Hepatocyte (in vitro differentiated cells): ENCODE measurements at regions not wholly inside any gene's neighbourhood (a gene's known extent, or its start where the extent isn't known, plus 50 kb on each side); places are given as distances from the start of the nearest gene placed in this dataset.

Experiments
- DNase-seq: peaks from one replicate; pipeline ENCODE4 v3.0.0-alpha.2; 2016; ENCODE audit warnings: low spot score
- H2AFZ ChIP-seq: fragments of 200-600 bp; sonication (generic); 2 replicates; pipeline ENCODE4 v1.6.0; 2016; ENCODE audit warnings: antibody characterized with exemption, mild to moderate bottlenecking
- H3K27ac ChIP-seq: fragments of 200-600 bp; sonication (generic); 2 replicates; pipeline ENCODE4 v1.5.1; 2016; ENCODE audit warnings: mild to moderate bottlenecking
- H3K27me3 ChIP-seq: fragments of 200-600 bp; sonication (generic); 2 replicates; pipeline ENCODE4 v1.6.1; 2016
- H3K36me3 ChIP-seq: fragments of 200-600 bp; sonication (generic); replicated peaks from 2 replicates; pipeline ENCODE4 v1.5.1; 2016; ENCODE audit warnings: low read depth; ENCODE audit not compliant: insufficient read depth
- H3K4me1 ChIP-seq: fragments of 200-600 bp; sonication (generic); 2 replicates; pipeline ENCODE4 v1.5.1; 2016; ENCODE audit warnings: mild to moderate bottlenecking, moderate library complexity; ENCODE audit not compliant: insufficient read depth
- H3K4me2 ChIP-seq: fragments of 200-600 bp; sonication (generic); 2 replicates; pipeline ENCODE4 v1.6.0; 2016
- H3K4me3 ChIP-seq: fragments of 200-600 bp; sonication (generic); 2 replicates; pipeline ENCODE4 v1.5.1; 2016; ENCODE audit warnings: mild to moderate bottlenecking
- H3K79me2 ChIP-seq: fragments of 200-600 bp; sonication (generic); 2 replicates; pipeline ENCODE4 v1.6.0; 2017; ENCODE audit warnings: mild to moderate bottlenecking
- H3K9me2 ChIP-seq: fragments of 200-600 bp; sonication (generic); replicated peaks from 2 replicates; pipeline ENCODE4 v1.6.0; 2017; ENCODE audit warnings: mild to moderate bottlenecking; ENCODE audit not compliant: insufficient read depth
- H3K9me3 ChIP-seq: fragments of 200-600 bp; sonication (generic); 2 replicates; pipeline ENCODE4 v1.5.1; 2016; ENCODE audit warnings: low read depth, mild to moderate bottlenecking
- H4K20me1 ChIP-seq: fragments of 200-600 bp; sonication (generic); 2 replicates; pipeline ENCODE4 v1.6.0; 2016; ENCODE audit warnings: mild to moderate bottlenecking; ENCODE audit not compliant: insufficient read depth, poor library complexity, severe bottlenecking
- CTCF ChIP-seq: fragments of 200-600 bp; sonication (generic); IDR thresholded peaks from 2 replicates; pipeline ENCODE4 v1.5.1; 2016; ENCODE audit warnings: antibody characterized with exemption, mild to moderate bottlenecking; ENCODE audit not compliant: poor library complexity
- EZH2 ChIP-seq: fragments of 200-600 bp; sonication (generic); IDR thresholded peaks from 2 replicates; pipeline ENCODE4 v1.6.1; 2016; ENCODE audit warnings: antibody characterized with exemption, mild to moderate bottlenecking, borderline replicate concordance
- EZH2phosphoT487 ChIP-seq: fragments of 200-600 bp; sonication (generic); IDR thresholded peaks from one replicate; pipeline ENCODE4 v1.6.1; 2018; ENCODE audit warnings: antibody characterized with exemption, mild to moderate bottlenecking, low read depth, moderate library complexity; ENCODE audit not compliant: unreplicated experiment, severe bottlenecking
- WGBS: methylation state at CpG from one replicate; pipeline ENCODE4 v1.1.6; 2016; ENCODE audit warnings: low lambda C conversion rate; ENCODE audit errors: missing lambda C conversion rate; 5-methylcytosine and 5-hydroxymethylcytosine counted together

DNA sequence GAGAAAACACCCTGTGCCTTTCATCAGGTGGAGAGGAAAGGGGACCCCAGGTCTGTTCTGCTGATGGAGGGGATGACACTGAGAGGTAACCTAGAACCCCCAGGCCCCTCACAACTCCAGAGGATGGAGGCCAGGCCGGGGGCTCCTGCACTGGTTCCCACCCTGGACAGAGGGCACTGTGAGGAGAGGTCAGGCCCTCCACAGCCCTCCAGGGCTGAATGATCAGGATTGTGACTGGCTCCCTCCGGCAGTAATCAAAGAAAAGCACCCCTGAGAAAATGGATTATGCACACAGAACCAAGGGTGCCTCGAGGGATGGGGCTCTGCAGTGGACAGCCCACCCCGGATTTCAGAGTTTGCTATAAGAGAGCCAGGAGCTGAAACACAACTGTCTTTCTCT is 502.8 kb downstream of the TCERG1L start:
- Histone ChIP-seq H2AFZ (no peak overlapping the region), H3K4me3 (no peak overlapping the region), H3K4me2 (no peak overlapping the region), H3K27me3 (no peaks in the 10 kb centered on the region), H3K9me3 (no peaks in the 10 kb centered on the region), H3K36me3 (no peaks in the 10 kb centered on the region), H4K20me1 (no peaks in the 10 kb centered on the region), H3K27ac (no peak overlapping the region), H3K79me2 (no peaks in the 10 kb centered on the region), H3K4me1 (no peaks in the 10 kb centered on the region), H3K9me2 (no peaks in the 10 kb centered on the region)
- WGBS = 61% methylated on average over 4 of the region's 4 CpGs
- TF ChIP-seq CTCF (no peak), EZH2phosphoT487 (no peak), EZH2 (no peak)
- no peak for DNase-seq

- Histone ChIP-seq H3K79me2 (no peaks in the 10 kb centered on the region), H3K9me2 (no peaks in the 10 kb centered on the region), H3K27me3 (no peaks in the 10 kb centered on the region), H3K9me3 (no peaks in the 10 kb centered on the region), H4K20me1 (no peaks in the 10 kb centered on the region), H3K36me3 (no peaks in the 10 kb centered on the region), H3K4me3 (no peak overlapping the region), H3K4me1 (no peaks in the 10 kb centered on the region), H3K27ac (no peak overlapping the region), H3K4me2 (no peak overlapping the region), H2AFZ (no peak overlapping the region)
- no peak for DNase-seq
- TF ChIP-seq EZH2phosphoT487 = no peak
- no peak for TF ChIP-seq CTCF
- 88% methylated on average over 9 of the region's 9 CpGs for WGBS
Observed at GRCh38 chr10:130809181-130809580, 502.3 kb downstream of the TCERG1L start.

GRCh38 chr10:130809761-130810515 is 501.6 kb downstream of the TCERG1L start:
- no peaks in the 10 kb centered on the region for H3K79me2 ChIP-seq
- no peak overlapping the region for H3K4me2 ChIP-seq
- H3K36me3 ChIP-seq = no peaks in the 10 kb centered on the region
- no peak overlapping the region for H3K4me3 ChIP-seq
- TF ChIP-seq CTCF (no peak), EZH2 (no peak), EZH2phosphoT487 (no peak)
- H2AFZ ChIP-seq = no peak overlapping the region
- DNase-seq = no peak
- H3K4me1 ChIP-seq = no peaks in the 10 kb centered on the region
- H3K27ac ChIP-seq = no peak overlapping the region
- no peaks in the 10 kb centered on the region for H3K9me3 ChIP-seq
- H4K20me1 ChIP-seq = no peaks in the 10 kb centered on the region
- WGBS = 73% methylated on average over 22 of the region's 22 CpGs
- no peaks in the 10 kb centered on the region for H3K27me3 ChIP-seq
- no peaks in the 10 kb centered on the region for H3K9me2 ChIP-seq
